Glomerular visceral epithelial cell (primary cell): ENCODE measurements at regions not wholly inside any gene's neighbourhood (a gene's known extent, or its start where the extent isn't known, plus 50 kb on each side); places are given as distances from the start of the nearest gene placed in this dataset.

Source experiments
- DNase-seq: peaks from one replicate; pipeline ENCODE4 v3.0.0-alpha.2; 2016; ENCODE audit errors: extremely low spot score

GRCh38 chr16:65796481-65796880 lies 570.0 kb upstream of the CDH5 start:
- no peak for DNase-seq

DNA sequence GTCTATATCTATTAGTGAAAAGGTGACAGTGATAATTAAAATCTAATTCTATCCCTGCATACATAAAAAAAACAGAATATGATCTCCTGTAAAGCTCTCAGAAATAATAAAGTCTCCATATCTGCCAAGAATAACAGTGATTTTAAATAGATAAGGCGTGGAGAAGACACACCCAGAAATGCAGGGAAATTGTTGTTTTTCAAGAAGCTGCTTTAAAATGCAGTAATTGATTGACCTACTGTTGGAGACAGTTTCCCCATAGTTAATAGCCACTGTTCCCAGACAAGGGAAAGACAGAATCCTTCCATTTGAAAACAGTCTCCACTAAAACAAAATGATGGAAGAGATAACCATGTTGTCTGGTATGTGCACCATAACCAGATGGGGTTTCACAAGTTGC lies 571.5 kb upstream of the CDH5 start:
- DNase-seq = no peak

DNA sequence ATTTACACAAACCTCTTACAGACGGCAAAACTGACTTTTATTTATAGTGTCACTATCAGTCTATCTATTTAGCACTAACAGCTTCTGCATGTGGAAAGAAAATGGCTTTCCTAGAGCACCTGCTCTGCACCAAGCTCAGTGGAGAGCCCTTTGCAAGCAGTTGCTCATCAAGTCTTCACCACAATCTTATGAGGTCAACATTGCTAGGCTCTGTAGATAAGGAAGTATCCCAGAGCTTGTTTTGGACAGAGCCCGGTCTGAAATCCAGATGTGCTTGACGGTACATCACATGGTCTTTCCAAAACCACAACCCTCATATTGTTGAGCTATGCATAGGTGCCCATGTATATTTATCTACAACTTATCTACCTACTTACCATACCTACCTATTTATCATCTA lies 572.7 kb upstream of the CDH5 start:
- DNase-seq = no peak

GRCh38 chr16:65790768-65791167 lies 575.7 kb upstream of the CDH5 start:
- no peak for DNase-seq

DNA sequence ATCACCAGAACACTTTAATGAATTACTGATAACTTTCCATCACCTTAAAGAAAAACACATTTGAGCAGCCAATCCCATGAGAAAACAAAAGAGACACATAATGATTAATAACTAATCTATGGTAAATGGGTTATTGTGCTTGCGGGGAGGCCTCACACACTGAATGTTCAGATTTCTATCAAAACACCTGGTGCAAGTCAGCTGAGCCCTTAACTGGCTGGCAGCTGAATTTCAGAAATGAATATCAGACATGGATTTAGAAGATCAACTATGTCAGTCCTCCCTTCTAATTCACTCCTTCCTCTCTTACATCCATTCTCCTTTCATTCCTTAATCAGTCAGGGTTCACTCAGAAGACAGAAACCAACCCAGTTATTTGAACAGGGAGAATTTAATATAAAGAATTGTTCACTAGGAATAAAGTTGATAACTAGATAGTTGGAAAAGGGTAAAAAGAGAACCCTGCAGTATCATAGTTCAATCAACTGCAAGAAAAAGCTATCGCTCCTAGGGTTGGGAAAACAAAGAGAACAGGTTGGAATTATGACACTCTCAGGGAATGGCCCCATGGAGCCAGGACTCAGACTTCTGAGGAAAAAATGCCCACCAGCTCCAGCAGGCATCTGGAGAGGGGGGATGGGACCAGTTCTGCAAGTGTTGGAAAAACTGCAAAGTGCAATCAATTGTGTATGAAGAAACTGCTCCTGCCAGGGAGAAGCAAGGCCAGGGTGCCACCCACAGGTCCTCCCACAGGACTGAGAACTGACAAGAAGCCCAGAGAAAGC lies 577.1 kb upstream of the CDH5 start:
- no peak for DNase-seq

DNA sequence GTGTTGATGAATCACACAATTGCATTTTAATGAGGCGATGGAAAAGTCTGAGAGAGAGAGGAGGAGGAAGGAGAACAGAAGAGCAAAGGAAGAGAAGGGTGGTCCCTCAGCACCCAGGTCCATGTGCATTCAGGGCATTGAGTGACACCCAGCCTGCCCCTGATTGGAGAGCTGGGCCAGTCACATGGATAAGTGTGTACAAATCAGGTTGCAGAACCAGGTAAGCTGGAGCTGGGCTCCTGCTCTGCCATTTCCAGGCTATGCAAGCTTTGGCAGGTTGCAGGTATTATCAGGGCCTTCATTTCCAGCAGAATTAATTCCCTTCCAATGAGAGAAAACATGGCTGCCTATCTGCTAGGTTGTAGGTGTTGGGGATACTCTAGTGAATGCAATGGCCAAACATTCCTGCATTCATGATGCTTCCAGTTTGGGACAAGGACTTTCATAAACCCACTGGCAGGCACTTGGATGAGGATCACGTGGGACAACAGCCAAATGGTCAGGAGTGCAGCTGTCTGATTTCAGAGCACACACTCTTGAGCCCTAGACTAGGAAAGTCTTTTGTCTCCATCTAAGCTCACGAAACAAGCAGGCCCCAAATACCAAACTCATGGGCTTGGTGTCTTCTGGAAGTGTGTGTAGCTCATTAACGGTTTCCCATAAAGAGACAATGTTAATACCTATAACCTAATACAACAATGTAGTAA lies 577.9 kb upstream of the CDH5 start:
- no peak for DNase-seq

DNA sequence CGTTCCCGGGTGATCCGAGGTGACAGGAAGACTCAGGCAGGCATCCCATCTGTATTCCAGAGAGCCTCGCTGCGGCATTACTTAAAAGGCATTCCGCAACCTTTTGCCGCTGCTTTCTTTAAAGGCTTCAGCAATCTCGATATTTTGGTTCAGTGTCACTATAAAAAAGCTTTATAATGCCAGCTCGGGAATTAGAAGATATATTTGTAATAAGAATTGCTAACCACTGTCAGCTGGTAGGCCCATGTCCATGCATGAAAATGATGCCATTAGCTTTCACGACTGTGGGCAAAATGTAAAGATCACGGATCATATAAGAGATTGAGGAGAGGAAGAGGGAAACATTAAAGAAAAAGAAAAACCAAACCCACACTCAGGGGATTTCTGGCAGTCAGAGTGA lies 578.6 kb upstream of the CDH5 start:
- DNase-seq = no peak

DNA sequence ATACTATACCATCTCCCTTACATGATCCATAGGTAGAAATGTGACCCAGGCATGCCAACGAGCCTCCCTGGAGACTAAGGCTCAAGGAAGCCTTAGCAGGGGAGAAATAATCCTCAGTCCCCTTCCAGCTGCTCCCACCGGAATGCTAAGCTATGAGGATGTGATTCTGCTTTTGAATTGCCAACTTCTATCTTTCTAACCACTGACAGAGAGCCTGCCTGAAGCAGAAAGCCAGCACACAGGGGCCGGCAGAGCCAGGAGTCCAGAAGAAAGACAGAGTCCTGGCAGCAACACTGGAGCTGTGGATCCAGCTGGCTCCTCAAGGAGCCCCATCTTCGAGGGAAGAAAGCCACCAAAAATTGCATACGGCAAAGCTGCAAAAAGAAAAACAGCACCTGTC lies 579.6 kb upstream of the CDH5 start:
- no peak for DNase-seq

DNA sequence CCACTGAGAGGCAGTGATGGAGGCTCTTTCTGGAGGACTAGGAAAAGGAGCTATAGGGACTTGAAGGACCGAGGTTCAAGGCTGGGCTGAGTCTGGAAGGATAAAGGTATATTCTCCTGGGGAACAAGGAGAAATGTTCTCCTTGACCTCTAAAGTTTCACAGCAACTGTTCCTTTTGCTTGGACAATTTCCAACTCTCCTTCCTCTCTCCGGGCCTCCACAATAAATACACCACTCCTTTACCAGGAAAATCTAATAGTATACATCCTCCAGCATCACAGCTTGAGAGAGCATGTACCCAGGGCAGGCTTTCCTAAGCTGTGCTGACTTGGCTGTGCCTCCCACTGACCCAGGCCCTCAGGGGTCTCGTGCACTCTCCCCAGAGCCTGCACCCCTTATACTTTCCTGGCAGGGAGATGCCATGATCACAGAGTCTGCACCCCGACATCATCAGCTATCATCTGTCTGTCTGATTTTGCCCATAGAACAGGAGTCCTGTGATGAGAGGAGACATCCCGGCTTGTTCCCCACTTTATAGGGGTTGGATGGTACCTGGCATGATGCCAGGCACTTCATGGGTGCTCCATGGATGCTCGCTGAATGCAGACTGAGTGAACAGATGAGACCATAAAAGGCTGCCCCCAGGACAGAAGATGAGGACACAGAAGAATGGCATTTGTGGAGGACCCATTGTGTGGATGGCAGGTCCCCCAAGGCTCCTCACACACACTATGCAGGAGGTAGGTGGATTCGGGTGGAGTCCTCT lies 582.6 kb upstream of the CDH5 start:
- no peak for DNase-seq

DNA sequence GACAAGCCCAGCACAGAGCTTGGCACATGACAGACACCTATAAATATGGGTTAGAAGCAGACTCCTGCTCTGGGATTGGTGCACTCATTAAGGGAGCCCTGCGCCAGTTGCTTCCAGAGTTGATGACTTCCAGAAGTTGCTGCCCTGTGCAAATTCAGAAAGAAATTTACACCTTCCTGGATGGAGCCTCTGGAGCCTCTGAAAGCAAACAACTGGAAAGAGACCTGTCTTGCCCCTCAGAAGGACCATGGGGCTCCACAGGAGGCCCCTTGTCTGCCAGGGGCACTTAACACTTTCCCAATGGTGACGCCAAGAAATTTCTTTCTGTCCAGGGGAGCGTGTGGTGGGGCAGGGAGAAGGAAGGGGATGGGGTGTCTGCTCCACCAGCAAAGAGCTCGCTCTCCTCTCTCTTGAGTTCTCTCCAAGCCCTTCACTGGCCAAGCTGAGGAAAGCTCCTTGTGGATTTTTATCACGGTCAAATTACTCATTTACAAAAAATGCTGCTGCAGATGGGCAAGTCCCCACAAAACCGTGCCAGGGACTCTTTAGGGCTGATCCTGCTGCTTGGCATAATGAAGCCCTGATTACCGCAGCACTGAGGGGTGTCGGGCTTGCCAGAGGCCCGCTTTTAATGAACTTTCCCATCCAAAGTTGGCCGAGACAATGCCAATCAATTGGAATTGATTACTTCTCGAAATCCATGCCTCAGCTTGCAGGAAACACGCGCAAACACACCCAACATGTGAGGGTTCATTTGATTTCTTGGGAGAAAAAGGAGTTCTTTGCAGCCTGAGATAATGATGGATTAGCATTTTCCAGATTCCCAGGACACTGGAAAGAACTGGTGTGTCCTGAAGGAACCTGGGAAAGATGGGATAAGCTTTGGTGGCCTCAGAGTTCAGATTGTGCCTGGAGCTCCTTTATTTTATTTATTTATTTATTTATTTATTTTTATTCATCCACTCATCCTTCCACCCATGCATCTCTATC lies 583.6 kb upstream of the CDH5 start:
- DNase-seq = no peak

DNA sequence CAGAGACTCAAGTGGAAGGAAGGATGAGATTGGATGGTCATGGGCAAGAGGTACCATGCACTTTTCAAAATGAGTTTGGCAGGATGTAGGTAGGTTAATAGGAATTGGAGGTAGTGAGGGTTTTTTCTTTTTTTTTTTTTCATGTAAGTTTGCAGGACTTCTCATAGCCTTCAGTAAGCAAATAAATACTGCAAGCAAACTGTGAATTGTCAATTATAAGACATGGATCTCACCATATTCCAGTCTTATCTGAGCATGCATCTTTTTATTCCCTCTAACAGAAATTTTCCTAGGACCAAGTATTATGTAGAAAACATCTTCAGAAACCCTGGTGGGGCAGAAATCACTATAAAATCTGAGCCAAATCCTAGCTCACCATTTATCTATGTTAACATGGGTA lies 584.6 kb upstream of the CDH5 start:
- DNase-seq = no peak

DNA sequence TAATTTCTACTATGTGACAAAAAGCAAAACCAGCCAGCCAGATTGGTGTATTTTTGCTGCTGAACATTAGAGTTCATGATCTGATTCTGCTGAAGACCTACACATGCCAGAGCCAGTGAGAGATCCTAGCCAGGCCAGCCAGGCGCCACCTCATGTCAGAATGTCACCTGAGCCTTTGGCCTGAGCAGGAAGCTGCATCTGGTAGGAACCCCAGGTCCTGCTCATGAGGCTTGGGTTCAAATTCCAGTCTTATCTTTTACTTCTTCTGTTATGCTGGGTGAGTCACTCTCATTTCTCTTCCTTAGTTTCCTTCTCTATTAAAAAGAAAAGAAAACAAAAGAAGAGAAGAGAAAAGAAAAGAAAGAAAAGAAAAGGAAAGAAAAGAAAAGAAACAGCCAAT lies 585.1 kb upstream of the CDH5 start:
- no peak for DNase-seq

DNA sequence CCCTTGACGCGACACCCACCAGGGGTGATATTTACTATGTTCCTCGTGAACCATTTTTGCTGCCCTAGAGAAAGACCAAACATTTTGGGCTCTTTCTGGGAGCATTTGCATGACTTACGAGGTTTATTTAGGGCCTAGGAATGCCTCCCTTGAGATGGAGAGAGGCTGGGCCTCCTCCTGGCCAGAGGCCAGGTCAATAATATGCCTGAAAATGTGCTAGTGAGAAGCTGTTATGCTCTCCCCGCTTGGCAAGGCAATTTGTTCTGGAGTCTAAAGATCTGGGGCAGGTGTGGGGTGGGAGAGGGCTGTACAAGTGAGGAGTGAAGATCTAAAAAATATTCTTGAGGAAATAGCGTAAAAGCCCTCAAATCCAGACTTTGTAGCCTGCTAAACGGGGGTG lies 587.3 kb upstream of the CDH5 start:
- no peak for DNase-seq

DNA sequence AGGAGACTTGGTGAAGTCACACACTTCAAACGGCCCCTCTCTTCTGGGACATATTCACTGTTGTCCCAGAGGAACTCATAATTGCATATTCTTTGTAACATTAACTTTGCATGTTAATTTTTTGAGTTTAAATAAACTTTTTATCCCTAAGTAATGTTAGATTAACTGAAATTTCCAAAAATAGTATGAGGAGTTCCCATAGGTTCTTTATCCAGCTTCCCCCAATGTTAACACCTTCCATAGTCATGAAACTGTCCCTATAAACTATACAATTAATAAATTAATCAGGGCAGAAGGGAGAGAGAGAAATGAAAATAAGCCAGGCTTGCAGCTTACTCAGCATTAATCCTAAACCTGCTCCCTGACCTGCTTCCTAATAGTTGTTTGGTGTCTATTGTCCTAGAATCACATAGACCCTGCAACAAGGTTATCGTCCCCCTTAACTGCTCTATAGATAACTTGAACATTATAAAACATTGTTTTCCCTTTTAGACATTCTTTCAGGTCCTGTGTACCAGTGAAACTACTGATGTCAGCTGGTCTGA lies 589.8 kb upstream of the CDH5 start:
- DNase-seq = no peak

GRCh38 chr16:65775829-65776228 lies 590.7 kb upstream of the CDH5 start:
- no peak for DNase-seq

DNA sequence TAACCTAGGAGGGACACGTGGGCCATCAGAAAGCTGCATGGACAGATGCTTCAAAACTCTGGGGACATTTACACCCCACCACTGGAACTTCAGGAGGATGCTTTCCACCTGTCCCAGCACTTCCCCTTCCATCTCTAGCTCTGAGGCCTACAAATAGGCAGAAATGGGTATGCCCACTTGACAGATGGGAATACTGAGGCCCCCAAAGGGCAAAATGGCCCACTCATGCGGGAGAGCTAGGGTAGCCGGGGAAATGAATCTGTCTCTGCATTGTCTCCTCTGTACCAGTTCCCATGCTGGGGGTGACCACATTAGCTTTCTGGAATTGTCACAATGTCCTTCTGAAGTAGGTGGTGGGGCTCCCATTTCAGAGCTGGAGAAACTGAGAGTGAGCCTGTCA lies 592.1 kb upstream of the CDH5 start:
- no peak for DNase-seq

DNA sequence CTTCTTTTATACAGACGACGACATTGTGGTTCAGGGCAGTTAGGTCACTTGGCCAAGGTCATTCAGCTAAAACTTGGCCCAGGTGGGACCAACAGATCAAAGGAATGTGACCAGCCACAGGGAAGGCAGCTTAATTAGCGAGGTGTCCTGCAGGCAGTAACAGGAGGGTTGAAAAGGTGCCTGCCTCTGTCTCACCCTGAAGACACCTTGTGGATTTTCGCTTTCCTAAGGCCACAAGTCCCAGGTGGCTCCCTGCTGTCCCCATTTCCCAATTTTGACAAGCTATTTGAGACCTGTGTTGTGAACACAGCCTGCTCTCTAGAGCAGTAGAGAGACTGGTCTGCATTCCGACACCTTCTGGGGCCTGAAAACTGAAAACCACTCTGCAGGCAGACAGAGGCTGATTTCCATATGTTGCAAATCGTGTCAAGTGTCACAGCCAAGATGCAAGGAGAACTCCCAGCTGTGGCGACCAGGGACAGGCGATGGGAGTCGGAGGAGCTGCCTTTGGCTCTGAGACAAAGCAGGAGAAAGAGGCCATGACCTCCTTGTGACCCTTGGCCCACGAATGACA lies 593.1 kb upstream of the CDH5 start:
- no peak for DNase-seq

GRCh38 chr16:65772134-65772732 lies 594.3 kb upstream of the CDH5 start:
- no peak for DNase-seq

GRCh38 chr16:65771707-65772106 lies 594.8 kb upstream of the CDH5 start:
- no peak for DNase-seq

DNA sequence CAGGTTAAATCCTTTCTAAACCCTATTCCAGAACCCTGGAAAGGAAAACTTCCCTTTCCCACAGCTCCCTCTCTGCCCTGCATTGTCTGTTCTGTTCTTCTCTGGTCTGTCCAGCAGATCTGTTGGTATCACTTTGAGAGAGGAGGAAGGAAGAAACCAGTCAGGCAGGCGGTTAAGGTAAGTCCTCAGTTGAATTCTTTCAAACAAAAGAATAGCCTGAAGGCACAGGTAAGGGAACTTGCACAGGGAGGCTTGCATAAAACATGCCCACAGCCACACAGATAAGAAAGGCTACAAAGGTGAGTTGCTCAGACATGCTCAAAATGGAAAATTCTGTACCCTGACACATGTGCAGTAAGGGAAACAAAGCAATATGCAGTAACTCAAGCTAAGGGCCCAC lies 595.7 kb upstream of the CDH5 start:
- no peak for DNase-seq
